ENCODE measurements at regions not wholly inside any gene's neighbourhood (a gene's known extent, or its start where the extent isn't known, plus 50 kb on each side); places are given as distances from the start of the nearest gene placed in this dataset.

DNA sequence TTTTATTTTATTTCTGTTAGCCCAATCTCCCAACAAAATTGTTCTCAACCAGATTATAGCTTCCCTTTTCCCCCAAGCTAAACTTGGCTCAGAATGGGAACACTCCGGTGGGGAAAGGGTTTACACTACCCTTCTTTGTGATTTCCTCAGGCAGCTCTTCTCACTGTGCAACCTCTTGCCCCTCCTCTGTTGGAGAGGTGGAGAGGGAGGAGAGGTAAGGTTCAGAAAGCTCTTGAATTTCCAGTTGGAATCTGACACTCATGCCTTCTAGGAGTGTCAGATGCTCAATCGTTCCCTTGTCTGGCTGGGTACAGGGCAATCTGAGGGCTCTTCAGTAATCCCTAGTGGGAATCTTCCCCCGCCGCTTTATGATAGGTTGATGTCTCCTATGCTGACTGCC, 486.1 kb upstream of the KLF12 start:
- no peak for TF ChIP-seq CTCF (conservative IDR thresholded peaks at IDR 0.05; ENCODE audit: low read depth in 2 of 2)
- TF ChIP-seq EZH2phosphoT487 (IDR thresholded peaks at IDR 0.05; ENCODE audit: unreplicated experiment): no peak
- TF ChIP-seq EZH2 (IDR thresholded peaks at IDR 0.05; ENCODE audit: low read depth, unreplicated experiment): no peak
- no peak for TF ChIP-seq POLR2AphosphoS5 (IDR thresholded peaks at IDR 0.05; ENCODE audit: low read depth)
- TF ChIP-seq JUNB (IDR thresholded peaks at IDR 0.05; ENCODE audit: unreplicated experiment): no peak
- TF ChIP-seq ZNF114 (CRISPR knock-in tag; IDR thresholded peaks at IDR 0.05): no peak
